Amniotic epithelial cell (primary cell): ENCODE measurements at regions not wholly inside any gene's neighbourhood (a gene's known extent, or its start where the extent isn't known, plus 50 kb on each side); places are given as distances from the start of the nearest gene placed in this dataset.

ENCODE experiments used
- DNase-seq: peaks from one replicate; pipeline ENCODE4 v3.0.0-alpha.2; 2010; ENCODE audit warnings: low read depth

GRCh38 chr1:117678246-117678977, 72.6 kb downstream of the TENT5C start:
- no peak for DNase-seq

- DNase-seq: no peak
Measured at GRCh38 chr1:117679299-117679698, 73.5 kb downstream of the TENT5C start.

- DNase-seq: no peak
Measured at GRCh38 chr1:117679868-117680267, 74.0 kb downstream of the TENT5C start.

- no peak for DNase-seq
Measured at GRCh38 chr1:117680316-117681002, 74.6 kb downstream of the TENT5C start.

GRCh38 chr1:117681093-117681900, 75.4 kb downstream of the TENT5C start:
- DNase-seq: peak; percentile 79

- no peak for DNase-seq
Measured at GRCh38 chr1:117681901-117682250, 76.0 kb downstream of the TENT5C start.

GRCh38 chr1:117682372-117682771, 76.5 kb downstream of the TENT5C start:
- no peak for DNase-seq

- DNase-seq: peak; percentile 75
Measured at GRCh38 chr1:117683571-117684285, 77.9 kb downstream of the TENT5C start.

GRCh38 chr1:117685936-117686806, 80.3 kb downstream of the TENT5C start:
- no peak for DNase-seq

GRCh38 chr1:117686907-117687306, 81.1 kb downstream of the TENT5C start:
- DNase-seq: peak; percentile 82

GRCh38 chr1:117689997-117690625, 84.3 kb downstream of the TENT5C start:
- no peak for DNase-seq

- DNase-seq: no peak
Measured at GRCh38 chr1:117691942-117692341, 86.1 kb downstream of the TENT5C start.

GRCh38 chr1:117694543-117694942, 88.7 kb downstream of the TENT5C start:
- DNase-seq: no peak

GRCh38 chr1:117695796-117696490, 90.1 kb downstream of the TENT5C start:
- DNase-seq: peak; percentile 93

GRCh38 chr1:117696561-117696960, 90.7 kb downstream of the TENT5C start:
- peak; percentile 61 for DNase-seq

GRCh38 chr1:117697220-117697781, 91.5 kb downstream of the TENT5C start:
- DNase-seq: peak; percentile 46

GRCh38 chr1:117698398-117699160, 92.7 kb downstream of the TENT5C start:
- DNase-seq: peak; percentile 88

- peak; percentile 59 for DNase-seq
Measured at GRCh38 chr1:117699953-117700352, 94.1 kb downstream of the TENT5C start.

- no peak for DNase-seq
Measured at GRCh38 chr1:117702654-117703053, 96.8 kb downstream of the TENT5C start.
